HAP-1 (cell line): ENCODE measurements at regions not wholly inside any gene's neighbourhood (a gene's known extent, or its start where the extent isn't known, plus 50 kb on each side); places are given as distances from the start of the nearest gene placed in this dataset.

Experiments
- DNase-seq, 2 experiments: peaks; one replicate each; pipeline ENCODE4 v3.0.0-alpha.2; 2016 to 2020; ENCODE audit warnings: low spot score in 2 of 2
- H3K27me3 ChIP-seq: fragments of 250-450 bp; sonication (Bioruptor Pico); 2 replicates; pipeline ENCODE4 v1.5.1; 2020; ENCODE audit warnings: low read depth, mild to moderate bottlenecking, moderate library complexity
- H3K36me3 ChIP-seq: fragments of 250-450 bp; sonication (Bioruptor Pico); replicated peaks from 2 replicates; pipeline ENCODE4 v1.5.1; 2020; ENCODE audit warnings: mild to moderate bottlenecking
- H3K4me1 ChIP-seq: fragments of 250-450 bp; sonication (Bioruptor Pico); 2 replicates; pipeline ENCODE4 v1.5.1; 2020; ENCODE audit warnings: mild to moderate bottlenecking
- H3K4me3 ChIP-seq: fragments of 250-450 bp; sonication (Bioruptor Pico); 2 replicates; pipeline ENCODE4 v1.5.1; 2020; ENCODE audit warnings: mild to moderate bottlenecking, moderate library complexity
- H3K9me3 ChIP-seq: fragments of 250-450 bp; sonication (Bioruptor Pico); 2 replicates; pipeline ENCODE4 v1.5.1; 2020; ENCODE audit warnings: mild to moderate bottlenecking, moderate library complexity
- in situ Hi-C: fragments of 300-500 bp; cut with MboI; formaldehyde crosslinking; loops from 3 replicates; pipeline ENCODE4 v1.14.3; 2020; ENCODE audit warnings: low sequenced_read_pairs, inconsistent platforms, mixed read lengths

GRCh38 chr15:92316586-92317295, 76.9 kb upstream of the ST8SIA2 start:
- Histone ChIP-seq H3K36me3 (no peaks in the 10 kb centered on the region), H3K4me3 (no peak overlapping the region), H3K9me3 (no peaks in the 10 kb centered on the region), H3K27me3 (peaks cover 2% of the 10 kb centered on the region; the same call in 1 of the 2 replicates), H3K4me1 (no peaks in the 10 kb centered on the region)
- in situ Hi-C loops: no loop called here
- DNase-seq: no peak

GRCh38 chr15:92320012-92320699, 73.5 kb upstream of the ST8SIA2 start:
- peaks cover 2% of the 10 kb centered on the region; the same call in 1 of the 2 replicates for H3K27me3 ChIP-seq
- no peaks in the 10 kb centered on the region for H3K4me1 ChIP-seq
- DNase-seq: no peak
- in situ Hi-C loops: no loop called here
- H3K9me3 ChIP-seq: no peaks in the 10 kb centered on the region
- no peaks in the 10 kb centered on the region for H3K36me3 ChIP-seq
- no peak overlapping the region for H3K4me3 ChIP-seq

- in situ Hi-C loops: no loop called here
Measured at GRCh38 chr15:92322566-92323355, 70.9 kb upstream of the ST8SIA2 start.

GRCh38 chr15:92323525-92323924, 70.2 kb upstream of the ST8SIA2 start:
- in situ Hi-C loops: no loop called here

More at GRCh38 chr15:92322566-92323355, 70.9 kb upstream of the ST8SIA2 start:
- Histone ChIP-seq H3K4me3 (no peak overlapping the region), H3K9me3 (no peaks in the 10 kb centered on the region), H3K36me3 (no peaks in the 10 kb centered on the region), H3K4me1 (no peaks in the 10 kb centered on the region), H3K27me3 (0 out of 2 replicates have a peak, but pooled peaks cover 2% of the 10 kb centered on the region)
- no peak for DNase-seq

GRCh38 chr15:92324101-92324963, 69.3 kb upstream of the ST8SIA2 start:
- H3K36me3 ChIP-seq: no peaks in the 10 kb centered on the region
- in situ Hi-C loops: no loop called here
- DNase-seq: no peak

More at GRCh38 chr15:92323525-92323924, 70.2 kb upstream of the ST8SIA2 start:
- no peaks in the 10 kb centered on the region for H3K27me3 ChIP-seq
- no peak for DNase-seq
- H3K4me1 ChIP-seq: no peaks in the 10 kb centered on the region
- H3K4me3 ChIP-seq: no peak overlapping the region
- H3K9me3 ChIP-seq: no peaks in the 10 kb centered on the region
- no peaks in the 10 kb centered on the region for H3K36me3 ChIP-seq

GRCh38 chr15:92326236-92326635, 67.4 kb upstream of the ST8SIA2 start:
- no peaks in the 10 kb centered on the region for H3K27me3 ChIP-seq
- no peaks in the 10 kb centered on the region for H3K9me3 ChIP-seq
- DNase-seq: no peak
- in situ Hi-C loops: no loop called here
- H3K4me1 ChIP-seq: no peaks in the 10 kb centered on the region
- no peaks in the 10 kb centered on the region for H3K36me3 ChIP-seq
- no peak overlapping the region for H3K4me3 ChIP-seq

More at GRCh38 chr15:92324101-92324963, 69.3 kb upstream of the ST8SIA2 start:
- Histone ChIP-seq H3K4me3 (no peak overlapping the region), H3K4me1 (no peaks in the 10 kb centered on the region), H3K27me3 (no peaks in the 10 kb centered on the region), H3K9me3 (no peaks in the 10 kb centered on the region)

GRCh38 chr15:92327033-92327432, 66.6 kb upstream of the ST8SIA2 start:
- in situ Hi-C loops: no loop called here
- no peak for DNase-seq
- no peaks in the 10 kb centered on the region for H3K27me3 ChIP-seq
- no peaks in the 10 kb centered on the region for H3K36me3 ChIP-seq
- no peaks in the 10 kb centered on the region for H3K9me3 ChIP-seq
- no peaks in the 10 kb centered on the region for H3K4me1 ChIP-seq
- H3K4me3 ChIP-seq: no peak overlapping the region

GRCh38 chr15:92328207-92328606, 65.5 kb upstream of the ST8SIA2 start:
- no peak for DNase-seq
- in situ Hi-C loops: no loop called here
- H3K4me1 ChIP-seq: no peaks in the 10 kb centered on the region
- no peak overlapping the region for H3K4me3 ChIP-seq
- H3K27me3 ChIP-seq: no peaks in the 10 kb centered on the region
- no peaks in the 10 kb centered on the region for H3K9me3 ChIP-seq
- H3K36me3 ChIP-seq: no peaks in the 10 kb centered on the region

- H3K36me3 ChIP-seq: no peaks in the 10 kb centered on the region
- no peaks in the 10 kb centered on the region for H3K4me1 ChIP-seq
- H3K9me3 ChIP-seq: no peaks in the 10 kb centered on the region
- in situ Hi-C loops: no loop called here
- no peaks in the 10 kb centered on the region; the same call in 1 of the 2 replicates for H3K27me3 ChIP-seq
- no peak for DNase-seq
- no peak overlapping the region for H3K4me3 ChIP-seq
Measured at GRCh38 chr15:92332125-92332899, 61.4 kb upstream of the ST8SIA2 start.

GRCh38 chr15:92333709-92334108, 60.0 kb upstream of the ST8SIA2 start:
- in situ Hi-C loops: no loop called here
- no peaks in the 10 kb centered on the region for H3K4me1 ChIP-seq
- no peak overlapping the region for H3K4me3 ChIP-seq
- H3K27me3 ChIP-seq: no peaks in the 10 kb centered on the region; the same call in 1 of the 2 replicates
- H3K36me3 ChIP-seq: no peaks in the 10 kb centered on the region
- DNase-seq: no peak
- H3K9me3 ChIP-seq: no peaks in the 10 kb centered on the region

- DNase-seq: no peak
- no peaks in the 10 kb centered on the region for H3K36me3 ChIP-seq
- H3K4me3 ChIP-seq: no peak overlapping the region
- in situ Hi-C loops: no loop called here
- no peaks in the 10 kb centered on the region for H3K4me1 ChIP-seq
- no peaks in the 10 kb centered on the region for H3K9me3 ChIP-seq
- H3K27me3 ChIP-seq: peaks cover 2% of the 10 kb centered on the region; the same call in 1 of the 2 replicates
Measured at GRCh38 chr15:92336419-92336987, 57.2 kb upstream of the ST8SIA2 start.

- no peaks in the 10 kb centered on the region for H3K9me3 ChIP-seq
- in situ Hi-C loops: no loop called here
- H3K27me3 ChIP-seq: peaks cover 5% of the 10 kb centered on the region; the same call in 1 of the 2 replicates
- H3K4me1 ChIP-seq: no peaks in the 10 kb centered on the region
- H3K4me3 ChIP-seq: no peak overlapping the region
- DNase-seq: no peak
- H3K36me3 ChIP-seq: no peaks in the 10 kb centered on the region
Measured at GRCh38 chr15:92339361-92339760, 54.3 kb upstream of the ST8SIA2 start.
